SK-N-MC (cell line): ENCODE measurements at regions not wholly inside any gene's neighbourhood (a gene's known extent, or its start where the extent isn't known, plus 50 kb on each side); places are given as distances from the start of the nearest gene placed in this dataset.

Source experiments
- EZH2 ChIP-seq: fragments of 200-600 bp; sonication (generic); IDR thresholded peaks from one replicate; pipeline ENCODE4 v1.6.1; 2017; ENCODE audit warnings: antibody characterized with exemption
- POLR2AphosphoS5 ChIP-seq: IDR thresholded peaks from 2 replicates; pipeline ENCODE4 v1.6.1; 2012; ENCODE audit warnings: mild to moderate bottlenecking, low read depth, low read length, borderline replicate concordance

DNA sequence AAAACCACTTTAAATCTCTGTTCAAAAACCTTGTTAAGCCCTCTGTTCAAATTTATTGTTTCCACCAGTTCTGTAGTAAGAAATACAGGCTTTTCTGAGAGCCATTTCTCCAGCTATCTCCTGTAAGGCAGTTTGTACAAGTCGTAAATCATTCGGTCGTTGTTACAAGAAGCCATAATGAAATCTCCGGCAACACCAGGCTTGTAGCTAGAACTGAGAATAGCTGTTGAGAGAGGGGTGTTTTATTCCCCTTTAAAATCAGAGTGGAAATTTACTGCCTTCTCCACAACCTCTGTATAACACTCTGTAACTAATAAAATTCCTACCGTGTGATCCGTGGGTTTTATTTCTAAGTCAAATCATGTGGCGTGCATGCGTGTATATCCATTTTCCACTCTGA, 335.8 kb upstream of the KAZN start:
- TF ChIP-seq POLR2AphosphoS5 (no peak), EZH2 (no peak)
